GM18907 (cell line): ENCODE measurements at regions not wholly inside any gene's neighbourhood (a gene's known extent, or its start where the extent isn't known, plus 50 kb on each side); places are given as distances from the start of the nearest gene placed in this dataset.
"Not testable (repeated sequence)": the region's sequence is repeated elsewhere in the genome, so short reads cannot be mapped to it uniquely, and the experiment has no call there.

Source experiments
- ATAC-seq: cut with Tn5 transposase; IDR thresholded peaks from one replicate; pipeline ENCODE4 v1.9.1; 2021; ENCODE audit warnings: mild to moderate bottlenecking, moderate library complexity; ENCODE audit not compliant: unreplicated experiment

GRCh38 chr3:124043023-124043422, 51.1 kb upstream of the ROPN1 start:
- ATAC-seq = no peak

- ATAC-seq = no peak
These were observed 53.0 kb upstream of the ROPN1 start for GRCh38 chr3:124044956-124045355.

- no peak for ATAC-seq
These were observed 57.3 kb upstream of the ROPN1 start for GRCh38 chr3:124048967-124049798.

GRCh38 chr3:124051636-124052035, 59.7 kb upstream of the ROPN1 start:
- no peak for ATAC-seq

- no peak for ATAC-seq
These were observed 61.9 kb upstream of the ROPN1 start for GRCh38 chr3:124053871-124054270.

GRCh38 chr3:124056846-124057245, 64.9 kb upstream of the ROPN1 start:
- no peak for ATAC-seq

- ATAC-seq = no peak
These were observed 65.5 kb upstream of the ROPN1 start for GRCh38 chr3:124057420-124057819.

- ATAC-seq = no peak
These were observed 67.7 kb upstream of the ROPN1 start for GRCh38 chr3:124059580-124059979.

- no peak for ATAC-seq
These were observed 71.4 kb upstream of the ROPN1 start for GRCh38 chr3:124063197-124063909.

GRCh38 chr3:124064050-124064449, 72.1 kb upstream of the ROPN1 start:
- no peak for ATAC-seq

GRCh38 chr3:124066543-124066942, 74.6 kb upstream of the ROPN1 start:
- not testable (repeated sequence) for ATAC-seq

- not testable (repeated sequence) for ATAC-seq
These were observed 77.8 kb upstream of the ROPN1 start for GRCh38 chr3:124069706-124070105.

- not testable (repeated sequence) for ATAC-seq
These were observed 83.2 kb upstream of the ROPN1 start for GRCh38 chr3:124075090-124075489.

GRCh38 chr3:124075753-124076152, 83.8 kb upstream of the ROPN1 start:
- ATAC-seq = no peak

GRCh38 chr3:124076235-124076634, 84.3 kb upstream of the ROPN1 start:
- no peak for ATAC-seq

- no peak for ATAC-seq
These were observed 87.3 kb upstream of the ROPN1 start for GRCh38 chr3:124078953-124079911.

GRCh38 chr3:124079912-124080276, 88.0 kb upstream of the ROPN1 start:
- no peak for ATAC-seq

GRCh38 chr3:124082343-124082742, 90.4 kb upstream of the ROPN1 start:
- ATAC-seq = no peak

GRCh38 chr3:124084022-124084881, 92.3 kb upstream of the ROPN1 start:
- no peak for ATAC-seq

GRCh38 chr3:124088801-124089200, 96.9 kb upstream of the ROPN1 start:
- ATAC-seq = no peak
